DMS79 treated with DMSO at 0.1 percent for 48 hours (cell line): ENCODE measurements at regions not wholly inside any gene's neighbourhood (a gene's known extent, or its start where the extent isn't known, plus 50 kb on each side); places are given as distances from the start of the nearest gene placed in this dataset.
A peak's percentile ranks its signal among the peaks of the same experiment; 100 is the strongest.

Experiments used
- DNase-seq: peaks from one replicate; lab custom pipeline; 2025; lab: John Stamatoyannopoulos, UW

DNA sequence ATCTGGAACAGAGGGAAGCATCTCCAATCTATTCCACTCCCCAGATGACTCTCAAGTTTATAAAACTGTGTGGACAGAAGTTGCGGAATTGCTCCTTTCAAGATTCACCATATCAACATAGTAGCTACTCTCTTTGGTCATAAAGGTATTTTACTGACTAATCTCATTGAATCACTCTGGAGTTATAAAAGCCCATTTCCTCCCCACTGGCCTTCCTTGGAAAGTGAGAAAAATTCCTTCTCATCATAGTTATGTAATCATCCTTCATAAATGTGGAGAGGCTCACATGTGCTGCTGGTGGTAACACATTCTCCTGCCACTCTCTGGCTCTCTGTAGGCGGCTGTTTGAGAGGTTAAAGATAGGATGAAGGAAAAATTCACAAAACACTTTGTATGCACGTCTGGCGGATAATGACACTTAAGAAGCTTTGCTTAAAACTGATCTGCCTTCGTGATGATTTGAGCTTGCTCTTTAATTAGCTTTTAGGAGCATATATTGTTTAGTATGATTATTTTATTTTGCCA lies 1034.0 kb upstream of the EEF2KMT start:
- no peak for DNase-seq

DNA sequence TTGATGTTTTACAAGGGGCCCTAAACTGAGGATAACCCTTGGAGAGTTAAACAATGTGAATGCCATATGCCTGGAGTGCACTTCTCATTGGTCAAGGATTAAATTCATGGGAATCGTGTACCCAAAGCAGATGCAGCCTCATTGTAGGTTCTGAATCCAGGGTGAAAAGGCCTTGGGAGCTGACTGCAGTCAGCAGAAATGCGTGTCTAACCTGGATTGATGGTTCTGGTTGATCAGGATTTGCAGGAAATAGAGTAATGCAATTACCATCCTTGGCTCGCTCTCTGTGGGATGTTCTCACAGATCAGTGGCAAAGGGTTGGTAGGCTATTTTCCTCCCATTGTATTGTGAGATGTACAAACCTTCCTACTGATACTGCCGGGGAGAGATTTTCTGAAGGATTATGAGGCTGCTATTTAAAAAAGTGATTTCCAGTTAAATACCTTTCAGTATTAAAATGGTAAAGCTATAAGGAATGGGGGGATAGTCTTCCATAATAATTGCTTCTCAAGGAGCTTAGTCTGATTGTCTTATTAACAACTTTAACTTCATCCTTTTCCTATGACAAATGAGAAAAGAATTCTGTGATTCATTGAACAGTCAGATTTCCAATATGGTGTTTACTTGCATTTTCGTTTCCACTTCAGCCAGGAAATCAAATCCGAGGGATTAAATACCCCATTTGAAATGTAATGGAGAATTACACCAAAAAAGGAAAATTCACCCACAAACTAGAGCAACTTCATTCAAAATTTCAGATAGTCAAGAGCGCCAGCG lies 1028.1 kb upstream of the EEF2KMT start:
- DNase-seq: no peak

DNA sequence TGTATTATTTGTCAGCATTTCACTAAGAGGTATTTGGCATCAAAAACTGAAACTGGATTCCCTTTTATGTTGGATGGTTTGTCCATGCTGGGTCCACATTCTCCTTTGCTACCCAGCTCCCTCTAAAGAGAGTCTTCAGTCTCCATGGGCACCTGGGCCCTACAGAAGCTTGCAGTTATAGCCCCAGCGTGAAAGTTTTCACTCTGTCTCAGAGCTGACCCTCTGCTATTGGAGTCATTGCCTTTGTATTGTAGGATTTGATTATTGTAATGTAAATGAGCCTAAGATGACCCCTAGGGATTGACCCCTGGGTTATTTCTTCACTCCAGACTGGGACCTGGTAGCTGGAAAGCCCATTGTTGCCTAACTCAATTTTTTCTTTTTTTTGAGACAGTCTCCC lies 1026.5 kb upstream of the EEF2KMT start:
- no peak for DNase-seq

DNA sequence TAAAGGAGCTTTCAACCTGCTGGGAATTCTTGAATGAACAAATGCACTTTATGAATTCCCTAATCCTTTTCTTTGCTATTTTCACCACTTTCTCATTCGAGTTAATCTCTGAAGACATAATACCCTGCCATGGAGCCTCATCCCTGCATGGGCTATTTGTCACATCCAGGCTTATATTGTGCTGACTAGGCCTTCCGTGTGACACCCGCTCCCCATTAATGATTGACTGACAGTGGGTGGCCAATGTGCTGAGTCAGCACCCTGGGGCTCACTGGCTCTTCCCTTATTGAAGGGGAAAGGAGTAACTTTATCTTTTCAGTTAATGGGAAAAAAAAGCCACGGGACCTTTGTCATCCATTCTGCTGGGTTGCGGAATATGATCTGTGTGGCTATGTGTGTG lies 1024.8 kb upstream of the EEF2KMT start:
- DNase-seq: no peak

DNA sequence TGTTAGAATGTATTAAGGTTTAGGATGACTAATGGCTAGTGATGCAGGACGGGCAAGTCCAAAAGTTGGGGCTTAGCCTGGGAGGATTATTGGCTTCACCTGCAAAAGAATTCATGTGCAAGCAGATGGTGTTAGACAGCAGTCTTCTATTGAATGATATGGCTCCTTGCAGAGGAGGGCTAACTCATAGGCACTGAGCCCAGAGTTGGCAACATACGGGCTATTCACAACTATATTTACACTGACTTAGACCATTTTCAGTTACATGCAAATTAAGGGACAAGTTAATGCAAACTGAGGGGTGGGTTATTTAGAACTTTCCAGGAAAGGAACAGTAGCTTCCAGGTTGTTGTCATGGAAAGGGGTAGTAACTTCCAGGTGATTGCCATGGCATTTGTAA lies 1017.1 kb upstream of the EEF2KMT start:
- DNase-seq: no peak

DNA sequence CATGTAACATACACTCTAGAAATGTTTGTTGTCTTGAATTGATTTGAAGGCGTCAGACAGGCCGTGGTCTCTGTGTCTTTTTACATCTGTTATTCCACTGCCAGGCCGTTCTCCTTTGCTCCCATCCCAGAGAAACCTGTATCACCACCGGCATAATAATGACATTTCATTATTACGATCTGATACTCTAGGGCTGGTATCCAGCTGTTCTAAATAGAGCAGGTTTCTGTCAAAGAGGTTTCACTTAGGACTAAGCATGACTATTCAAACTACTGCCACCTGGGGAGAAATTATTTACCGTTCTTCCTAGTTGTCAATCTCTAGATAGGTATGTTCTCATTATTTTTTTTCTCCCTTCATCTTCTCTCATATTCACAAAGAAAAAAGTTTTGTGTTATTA lies 1016.2 kb upstream of the EEF2KMT start:
- DNase-seq: no peak

DNA sequence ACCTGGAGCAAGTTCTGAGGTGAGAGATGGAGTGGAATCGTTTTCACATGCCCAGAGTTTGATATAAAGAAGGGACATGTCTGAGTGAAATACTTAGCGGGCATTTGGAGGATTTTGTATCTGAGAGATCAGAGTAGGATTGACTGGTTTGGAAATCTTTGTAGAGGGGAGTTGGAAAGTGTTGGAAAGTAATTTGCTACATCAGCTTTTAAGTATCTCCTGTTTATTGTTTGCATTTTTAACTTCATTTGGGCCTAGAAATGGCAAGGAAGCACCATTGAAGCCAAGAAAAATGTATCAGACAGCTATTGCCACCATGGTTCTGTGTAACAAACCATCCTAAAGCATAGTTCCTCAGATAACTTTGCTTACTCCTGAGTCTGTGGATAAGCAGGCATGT lies 1015.1 kb upstream of the EEF2KMT start:
- no peak for DNase-seq

DNA sequence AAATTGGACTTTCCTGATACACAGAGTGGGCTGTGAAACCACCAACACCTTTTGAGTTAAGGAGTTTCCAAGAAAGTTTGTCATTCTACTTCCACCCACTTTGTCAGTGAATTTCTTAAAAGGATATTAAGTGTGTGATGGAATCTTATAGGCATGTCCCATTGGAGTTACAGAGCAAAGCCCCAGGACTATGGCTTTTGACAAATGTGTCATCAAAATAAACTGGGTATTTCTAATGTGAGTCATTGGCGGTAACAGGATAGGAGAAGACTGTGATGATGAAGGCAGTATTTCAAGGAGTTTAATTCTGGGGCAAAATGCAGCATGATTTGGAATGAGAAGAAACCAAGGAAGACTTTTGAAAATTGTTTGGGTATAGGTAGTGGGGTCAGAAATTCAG lies 1013.8 kb upstream of the EEF2KMT start:
- no peak for DNase-seq

DNA sequence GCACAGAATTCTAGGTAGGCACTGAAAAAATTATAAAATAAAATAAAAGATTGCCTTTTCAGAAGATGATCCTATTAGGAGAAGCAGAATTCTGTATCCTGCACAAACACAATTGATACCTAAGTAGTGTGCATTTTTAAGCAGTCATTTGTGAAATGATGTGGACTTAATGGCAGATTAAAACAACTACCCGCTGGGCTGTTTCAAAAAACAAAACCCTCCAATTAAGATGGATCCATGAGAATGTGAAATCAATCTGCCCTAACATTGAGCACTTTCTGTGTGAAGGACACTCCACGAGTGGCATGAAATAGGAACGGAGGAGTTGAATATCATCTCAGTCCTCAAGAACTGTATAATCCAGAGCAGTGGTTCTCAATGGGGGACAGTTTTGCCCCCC lies 1012.8 kb upstream of the EEF2KMT start:
- no peak for DNase-seq

DNA sequence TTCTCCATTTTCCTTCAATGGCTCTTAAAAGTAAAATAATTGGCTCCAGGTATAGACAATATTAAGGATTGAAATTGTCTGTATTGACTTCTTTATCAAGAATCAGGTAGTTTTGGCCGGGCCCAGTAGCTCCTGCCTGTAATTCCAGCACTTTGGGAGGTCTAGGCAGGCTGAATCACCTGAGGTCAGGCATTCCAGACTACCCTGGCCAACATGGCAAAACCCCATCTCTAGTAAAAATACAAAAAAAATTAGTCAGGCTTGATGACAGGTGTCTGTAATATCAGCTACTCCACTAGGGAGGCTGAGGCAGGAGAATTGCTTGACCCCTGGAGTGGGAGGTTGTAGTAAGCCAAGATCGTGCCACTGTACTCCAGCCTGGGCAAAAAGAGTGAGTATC lies 1008.5 kb upstream of the EEF2KMT start:
- DNase-seq: no peak

DNA sequence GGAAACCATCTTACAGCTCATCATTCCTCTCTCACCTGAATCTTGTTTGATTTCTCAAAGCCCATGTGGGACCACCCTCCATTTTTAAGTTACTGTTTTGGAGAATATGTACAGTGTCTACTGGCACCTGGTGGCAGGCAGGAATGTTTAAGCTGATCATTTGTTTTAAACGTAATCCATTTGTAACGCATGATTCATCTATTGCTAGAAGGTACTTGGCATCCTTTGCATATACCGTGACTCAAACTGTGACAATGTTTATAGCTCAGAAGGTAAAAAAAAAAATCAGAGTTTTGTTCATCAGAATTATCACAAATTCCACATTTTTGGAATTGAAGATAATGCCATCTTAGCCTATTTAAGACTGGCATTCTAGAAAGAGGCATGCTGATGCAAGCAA lies 1007.5 kb upstream of the EEF2KMT start:
- DNase-seq: no peak

DNA sequence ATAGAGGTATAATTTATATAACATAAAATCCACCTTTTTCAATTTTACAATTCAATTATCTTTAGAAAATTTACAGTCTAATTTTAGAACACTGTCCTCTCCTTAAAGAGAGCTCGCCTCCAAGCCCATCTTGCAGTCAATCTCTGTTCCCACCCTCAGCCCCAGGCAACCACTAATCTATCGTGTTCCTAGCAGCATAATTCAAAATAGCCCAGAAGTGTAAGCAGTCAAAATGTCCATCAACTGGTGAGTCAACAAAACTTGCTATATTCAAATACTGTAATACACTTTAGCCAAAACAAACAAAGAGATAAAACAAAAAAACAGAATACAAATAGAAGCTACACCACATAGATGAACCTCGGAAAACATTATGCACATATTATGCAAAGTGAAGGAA lies 1006.8 kb upstream of the EEF2KMT start:
- no peak for DNase-seq

DNA sequence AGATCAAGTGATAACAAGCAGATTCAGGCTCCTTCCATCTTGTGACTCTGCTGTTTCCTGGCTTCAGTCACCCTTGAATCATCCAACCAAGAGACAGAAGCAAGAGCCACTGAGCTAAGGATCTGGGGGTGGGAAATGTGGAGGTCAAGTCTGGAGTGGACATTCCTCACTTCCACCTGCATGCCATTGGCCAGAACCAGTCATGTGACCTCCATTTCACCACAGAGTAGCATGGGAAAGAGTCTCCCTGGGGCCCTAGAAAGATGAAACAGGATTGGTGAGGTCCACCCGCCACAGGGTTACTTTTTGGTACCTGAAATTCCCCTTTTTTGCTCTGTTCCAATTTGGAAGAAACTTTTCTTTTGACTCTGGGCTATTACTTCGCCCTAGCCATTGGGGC lies 1006.0 kb upstream of the EEF2KMT start:
- DNase-seq: no peak

DNA sequence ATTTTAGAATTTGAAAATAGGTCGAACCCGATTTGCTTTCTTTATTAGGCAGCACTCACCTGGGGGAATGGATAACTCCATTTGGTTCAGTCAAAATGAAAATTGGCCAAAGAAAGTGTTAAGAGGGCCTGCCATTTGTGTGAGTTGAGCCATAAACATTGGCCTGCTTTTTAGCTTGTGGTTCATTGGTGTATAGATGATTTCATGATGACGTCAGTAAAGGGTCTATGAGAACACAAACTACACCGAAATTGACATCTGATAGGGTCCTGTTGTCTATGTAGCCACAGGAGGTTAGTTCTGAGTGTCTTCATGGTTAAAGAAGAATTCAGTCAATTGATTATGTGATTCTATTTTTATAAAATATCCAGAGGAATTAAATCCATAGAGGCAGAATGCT lies 1001.5 kb upstream of the EEF2KMT start:
- DNase-seq: no peak

DNA sequence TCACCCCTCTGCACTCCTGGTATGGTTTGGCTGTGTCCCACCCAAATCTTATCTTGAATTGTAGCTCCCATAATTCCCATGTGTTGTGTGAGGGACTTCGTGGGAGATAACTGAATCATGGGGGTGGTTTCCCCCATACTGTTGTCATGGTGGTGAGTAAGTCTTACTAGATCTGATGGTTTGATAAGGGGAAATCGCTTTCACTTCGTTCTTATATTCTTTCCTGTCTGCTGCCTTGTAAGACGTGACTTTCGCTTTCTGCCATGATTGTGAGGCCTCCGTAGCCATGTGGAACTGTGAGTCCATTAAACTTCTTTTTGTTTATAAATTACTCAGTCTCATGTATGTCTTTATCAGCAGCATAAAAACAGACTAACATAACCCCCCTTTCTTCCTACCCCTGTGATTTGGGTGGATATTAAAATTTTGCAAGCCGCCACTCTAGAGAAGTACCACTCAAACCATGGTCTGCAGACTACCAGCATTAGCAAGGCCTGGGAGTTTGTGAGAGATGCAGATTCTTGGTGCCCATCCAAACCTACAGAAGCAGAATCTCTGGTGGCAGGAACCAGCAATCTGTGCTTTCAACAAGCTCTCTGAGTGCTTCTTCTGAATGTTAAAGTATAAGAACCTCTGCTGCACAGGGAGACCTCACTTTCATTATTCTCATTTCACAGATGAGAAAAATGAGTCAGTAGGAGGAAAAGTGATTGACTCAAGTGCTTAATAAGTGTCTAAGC lies 999.5 kb upstream of the EEF2KMT start:
- DNase-seq: peak; percentile 60

DNA sequence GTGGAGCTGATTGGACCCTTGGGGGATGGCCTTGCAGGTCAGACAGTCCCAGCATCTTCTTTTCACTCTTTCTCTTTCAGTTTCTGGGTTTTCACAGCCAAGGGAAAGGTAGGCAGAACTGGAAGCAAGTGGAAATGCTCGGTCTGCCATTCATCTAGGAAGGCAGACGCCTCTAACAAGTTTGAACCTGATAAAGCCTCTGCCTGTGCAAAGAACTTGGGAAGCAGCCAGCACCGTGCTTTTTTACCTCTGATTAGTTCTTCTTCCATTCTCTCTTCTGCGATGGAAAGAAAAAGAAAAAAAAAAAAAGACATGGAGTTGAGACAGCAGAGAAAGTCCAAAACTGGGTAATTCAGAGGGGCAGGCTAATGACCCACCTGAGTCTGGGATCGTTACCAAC lies 997.8 kb upstream of the EEF2KMT start:
- DNase-seq: peak; percentile 58

DNA sequence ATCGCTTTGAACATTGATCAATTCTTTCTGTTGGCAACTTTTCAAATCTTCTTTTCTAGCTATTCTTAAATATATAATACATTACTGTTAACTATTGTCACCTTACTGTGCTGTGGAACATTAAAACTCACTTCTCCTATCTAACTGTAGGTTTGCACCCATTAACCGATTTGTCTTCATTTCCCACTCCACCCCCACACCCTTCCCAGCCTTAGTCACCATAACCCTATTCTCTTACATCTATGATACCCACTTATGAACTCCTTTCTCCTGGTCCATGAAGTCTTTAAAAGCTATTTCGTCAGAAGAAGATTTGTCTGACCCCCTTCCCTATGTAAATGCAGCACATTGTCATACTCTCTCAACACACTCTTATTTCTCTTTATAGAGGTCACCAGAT lies 993.4 kb upstream of the EEF2KMT start:
- DNase-seq: no peak

DNA sequence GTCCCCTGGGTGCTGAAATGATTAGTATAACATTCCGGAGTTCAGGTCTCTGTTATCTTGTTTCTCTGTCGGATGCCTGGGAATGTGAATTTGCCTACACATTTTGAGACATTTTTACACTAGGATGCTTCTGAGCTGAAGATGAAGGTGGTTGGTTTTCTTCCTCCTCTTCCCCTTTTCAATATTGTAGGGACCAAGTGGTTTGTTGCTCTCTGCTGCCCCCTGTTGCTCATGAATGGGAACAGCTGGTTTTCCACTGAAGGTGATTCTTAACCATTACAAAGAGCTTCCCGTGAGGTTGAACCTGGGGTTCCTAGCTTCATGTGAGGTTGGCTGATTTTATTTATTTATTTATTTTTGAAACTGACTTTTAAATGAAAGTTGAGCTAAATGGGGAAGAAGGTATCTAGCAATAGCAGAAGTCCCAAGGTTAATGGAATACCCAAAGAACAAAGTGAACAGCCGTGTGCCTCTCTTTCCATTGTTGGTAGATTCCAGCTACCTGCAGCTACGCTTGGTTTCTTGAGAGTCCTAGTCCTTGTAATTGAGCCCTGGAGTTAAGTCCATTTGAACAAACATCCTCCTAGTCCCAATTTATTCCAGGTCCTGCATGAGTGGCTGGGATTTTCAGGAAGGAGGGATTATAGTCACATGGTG lies 983.9 kb upstream of the EEF2KMT start:
- DNase-seq: peak; percentile 28

DNA sequence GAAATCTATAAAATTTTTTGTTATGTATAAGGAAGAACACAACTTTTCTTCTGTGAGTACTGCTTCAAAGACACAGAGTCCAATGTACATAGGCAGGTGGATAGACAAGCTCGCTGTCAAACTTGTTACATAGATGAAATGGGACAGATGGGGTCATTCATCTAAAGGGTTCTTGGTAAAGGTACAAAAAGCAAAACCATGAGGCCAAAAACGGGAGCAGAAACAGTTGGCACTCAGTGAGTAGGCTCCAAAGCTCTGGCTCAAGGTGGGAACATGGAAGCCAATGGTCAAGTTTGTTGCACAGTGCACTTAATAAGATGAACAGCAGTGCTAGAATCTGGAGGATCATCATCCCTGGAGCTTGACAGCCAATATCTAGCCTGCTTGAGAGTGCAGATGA lies 979.0 kb upstream of the EEF2KMT start:
- DNase-seq: no peak

DNA sequence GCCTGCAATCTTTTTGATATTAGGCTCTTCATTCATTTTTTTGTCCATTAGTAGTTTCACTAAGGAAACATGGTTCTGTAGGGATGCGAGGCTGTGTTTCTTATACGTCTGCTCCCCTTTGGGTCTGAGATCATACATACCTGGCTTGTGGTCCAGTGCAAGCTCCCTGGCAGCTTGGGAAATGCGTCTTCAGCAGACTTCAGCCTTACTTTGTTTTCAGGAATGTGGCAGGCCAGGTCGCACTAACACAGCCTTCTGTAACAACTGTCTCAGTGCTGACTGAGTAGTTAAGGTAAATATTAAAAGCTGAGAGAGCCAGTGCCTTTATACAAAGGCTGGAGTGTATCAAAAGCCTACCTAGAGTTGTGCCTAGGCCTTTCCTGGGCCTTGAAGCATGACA lies 970.5 kb upstream of the EEF2KMT start:
- DNase-seq: no peak

DNA sequence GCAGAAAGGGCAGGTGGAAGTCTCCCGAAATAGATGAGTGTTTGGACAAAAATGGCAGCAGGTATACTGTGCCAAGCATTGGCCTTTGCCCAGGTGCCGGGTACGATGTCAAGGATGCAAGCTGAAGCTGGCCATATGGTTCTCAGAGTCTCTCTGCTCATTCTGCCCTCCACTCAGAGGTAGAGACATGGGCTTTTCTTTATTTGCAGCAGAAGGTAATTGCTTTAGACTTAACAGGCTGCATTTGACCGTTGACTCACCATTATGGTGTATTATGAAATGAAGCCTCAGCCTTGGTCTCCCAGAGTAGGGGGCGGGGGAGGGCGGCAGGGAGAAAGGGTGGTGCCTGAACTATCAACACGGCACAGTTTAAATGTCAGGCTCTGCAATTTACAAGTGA lies 969.1 kb upstream of the EEF2KMT start:
- no peak for DNase-seq

DNA sequence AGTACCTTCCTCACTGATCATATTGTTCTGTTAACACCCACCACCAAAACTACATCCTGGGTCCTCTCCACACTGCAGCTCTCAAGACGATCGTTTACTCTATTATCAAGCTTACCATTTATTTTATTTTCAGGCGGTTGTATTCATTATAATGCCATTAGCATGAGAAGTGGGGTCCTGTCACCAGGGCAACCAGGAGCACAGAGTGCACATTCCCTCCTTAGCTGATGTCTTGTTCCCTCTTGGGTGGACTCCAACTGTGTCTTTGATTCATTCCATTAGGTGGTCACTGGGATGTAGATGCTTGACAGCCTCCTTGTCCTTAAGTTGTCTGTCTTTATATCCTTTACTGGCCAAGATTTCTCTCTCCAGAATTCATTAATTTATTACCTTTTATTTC lies 965.9 kb upstream of the EEF2KMT start:
- DNase-seq: no peak

DNA sequence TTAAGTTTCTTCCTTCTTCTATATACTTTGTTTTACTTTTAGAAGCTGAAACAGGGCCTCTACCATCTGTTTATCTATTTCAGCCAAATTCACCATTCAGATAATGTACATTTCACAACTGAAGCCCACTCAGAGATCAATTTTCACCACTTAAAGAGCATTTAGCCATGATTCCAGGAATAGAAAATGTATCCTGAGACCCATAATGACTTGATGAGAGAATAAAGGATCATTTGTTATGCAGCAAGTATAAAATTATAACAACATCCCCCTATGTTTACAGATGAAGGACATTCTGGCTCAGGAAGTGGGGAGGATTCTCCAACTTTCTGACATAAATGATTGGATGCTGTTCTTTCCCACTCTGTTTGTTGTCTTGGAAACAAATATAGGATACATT lies 962.1 kb upstream of the EEF2KMT start:
- DNase-seq: no peak
